Gastrocnemius medialis (tissue), 4 donors: ENCODE measurements at regions not wholly inside any gene's neighbourhood (a gene's known extent, or its start where the extent isn't known, plus 50 kb on each side); places are given as distances from the start of the nearest gene placed in this dataset.

Experiments
- ATAC-seq, 2 donors: fragments of 150-250 bp; one replicate each; pipeline ENCODE4 v1.9.1; 2016
- DNase-seq, 2 donors: peaks; one replicate each; pipeline ENCODE4 v3.0.0-alpha.2; 2019
- H3K27ac ChIP-seq, 4 donors: fragments of 200-600 bp; sonication (generic); 1 replicate in 1 of 4; 2 replicates in 3 of 4; pipeline ENCODE4 v1.5.1; 2016 to 2018; ENCODE audit warnings: mild to moderate bottlenecking in 2 of 4, moderate library complexity in 1 of 4
- H3K27me3 ChIP-seq, 3 donors: fragments of 200-600 bp; sonication (generic) in 2 of 3; 1 replicate in 1 of 3; 2 replicates in 2 of 3; pipeline versions ENCODE4 v1.5.1 to v1.6.0; 2016 to 2019; ENCODE audit warnings: mild to moderate bottlenecking in 1 of 3, moderate library complexity in 1 of 3
- H3K36me3 ChIP-seq, 2 donors: fragments of 200-600 bp; sonication (generic) in 1 of 2; one replicate each; pipeline ENCODE4 v1.5.1; 2017 to 2018
- H3K4me1 ChIP-seq, 2 donors: fragments of 200-600 bp; sonication (generic) in 1 of 2; one replicate each; pipeline ENCODE4 v1.5.1; 2016 to 2017; ENCODE audit warnings: mild to moderate bottlenecking in 2 of 2
- H3K4me3 ChIP-seq, 4 donors: fragments of 200-600 bp; sonication (generic) in 3 of 4; 1 replicate in 1 of 4; 2 replicates in 3 of 4; pipeline ENCODE4 v1.5.1; 2016 to 2019; ENCODE audit warnings: mild to moderate bottlenecking in 2 of 4
- H3K9me3 ChIP-seq, 3 donors: fragments of 200-600 bp; sonication (generic) in 2 of 3; 1 replicate in 1 of 3; 2 replicates in 2 of 3; pipeline ENCODE4 v1.5.1; 2016 to 2019
- POLR2A ChIP-seq, 2 donors: fragments of 450-650 bp; IDR thresholded peaks; one replicate each; pipeline ENCODE4 v1.6.1; 2017; ENCODE audit warnings: antibody characterized with exemption in 2 of 2, mild to moderate bottlenecking in 2 of 2, moderate library complexity in 2 of 2
- in situ Hi-C, 4 donors: fragments of 200-750 bp; cut with MboI; loops; one replicate each; pipeline versions ENCODE4 v1.15.0 to v1.8.0; 2017; ENCODE audit warnings: low sequenced_read_pairs in 4 of 4
- intact Hi-C: fragments of 100-400 bp; cut with DNase I; formaldehyde crosslinking; loops from one replicate; pipeline ENCODE4 v1.15.1; 2023; ENCODE audit warnings: low total_unique reads
- TF ChIP-seq, protein P1 (sequence below), 5 experiments: fragments of 450-650 bp in 3 of 5; fragments of 200-600 bp in 2 of 5; sonication (generic) in 2 of 5; IDR thresholded peaks in 4 of 5; conservative IDR thresholded peaks in 1 of 5; 1 replicate in 4 of 5; 2 replicates in 1 of 5; pipeline ENCODE4 v1.5.1; 2016 to 2019; ENCODE audit warnings: antibody characterized with exemption in 5 of 5, mild to moderate bottlenecking in 3 of 5, moderate library complexity in 3 of 5

DNA sequence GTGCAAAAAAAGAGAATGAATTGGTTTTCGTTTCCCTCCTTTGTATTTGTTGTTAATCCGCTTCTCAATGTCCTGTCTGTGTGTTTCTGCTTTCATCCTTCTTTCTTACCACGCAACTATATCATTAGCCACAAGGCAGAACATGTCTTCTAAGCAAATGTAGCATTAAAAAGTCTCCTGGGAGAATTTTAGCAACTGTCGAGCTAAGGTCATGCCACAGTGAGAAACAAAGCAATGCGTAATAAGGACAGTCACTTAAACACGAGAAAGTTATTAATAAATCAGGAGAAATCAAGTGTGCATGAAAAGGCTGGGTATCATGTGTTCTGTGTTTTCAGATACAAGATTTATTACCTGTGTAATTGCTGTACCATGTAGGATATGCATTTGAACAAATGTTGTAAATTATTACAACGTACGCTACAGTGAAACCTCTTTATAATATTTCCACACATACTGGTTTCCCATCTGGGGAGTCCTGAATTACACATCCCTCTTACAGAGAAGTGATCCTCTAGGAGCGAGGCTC, 890.8 kb downstream of the TRIML1 start:
- H3K27ac ChIP-seq = no peak overlapping the region
- no peaks in the 10 kb centered on the region for H3K27me3 ChIP-seq
- H3K4me3 ChIP-seq = no peak overlapping the region
- H3K36me3 ChIP-seq = no peaks in the 10 kb centered on the region
- in situ Hi-C loops = no loop called here
- DNase-seq (no peak), ATAC-seq (no peak)
- intact Hi-C loops = no loop called here
- TF ChIP-seq, protein P1, sequence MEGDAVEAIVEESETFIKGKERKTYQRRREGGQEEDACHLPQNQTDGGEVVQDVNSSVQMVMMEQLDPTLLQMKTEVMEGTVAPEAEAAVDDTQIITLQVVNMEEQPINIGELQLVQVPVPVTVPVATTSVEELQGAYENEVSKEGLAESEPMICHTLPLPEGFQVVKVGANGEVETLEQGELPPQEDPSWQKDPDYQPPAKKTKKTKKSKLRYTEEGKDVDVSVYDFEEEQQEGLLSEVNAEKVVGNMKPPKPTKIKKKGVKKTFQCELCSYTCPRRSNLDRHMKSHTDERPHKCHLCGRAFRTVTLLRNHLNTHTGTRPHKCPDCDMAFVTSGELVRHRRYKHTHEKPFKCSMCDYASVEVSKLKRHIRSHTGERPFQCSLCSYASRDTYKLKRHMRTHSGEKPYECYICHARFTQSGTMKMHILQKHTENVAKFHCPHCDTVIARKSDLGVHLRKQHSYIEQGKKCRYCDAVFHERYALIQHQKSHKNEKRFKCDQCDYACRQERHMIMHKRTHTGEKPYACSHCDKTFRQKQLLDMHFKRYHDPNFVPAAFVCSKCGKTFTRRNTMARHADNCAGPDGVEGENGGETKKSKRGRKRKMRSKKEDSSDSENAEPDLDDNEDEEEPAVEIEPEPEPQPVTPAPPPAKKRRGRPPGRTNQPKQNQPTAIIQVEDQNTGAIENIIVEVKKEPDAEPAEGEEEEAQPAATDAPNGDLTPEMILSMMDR (IDR thresholded peaks at IDR 0.05 in 4 of 5, conservative IDR thresholded peaks at IDR 0.05 in 1 of 5) = no peak
- no peak for TF ChIP-seq POLR2A (IDR thresholded peaks at IDR 0.05)
- no peaks in the 10 kb centered on the region for H3K9me3 ChIP-seq
- no peaks in the 10 kb centered on the region for H3K4me1 ChIP-seq

- H3K9me3 ChIP-seq = no peaks in the 10 kb centered on the region
- DNase-seq = no peak
- no peaks in the 10 kb centered on the region for H3K36me3 ChIP-seq
- TF ChIP-seq, protein P1 (IDR thresholded peaks at IDR 0.05 in 4 of 5, conservative IDR thresholded peaks at IDR 0.05 in 1 of 5) = no peak
- TF ChIP-seq POLR2A (IDR thresholded peaks at IDR 0.05) = no peak
- intact Hi-C loops (no loop called here), in situ Hi-C loops (no loop called here)
- ATAC-seq = no peak
- H3K27ac ChIP-seq = no peak overlapping the region
- H3K4me1 ChIP-seq = no peaks in the 10 kb centered on the region
- no peak overlapping the region for H3K4me3 ChIP-seq
- no peaks in the 10 kb centered on the region for H3K27me3 ChIP-seq
Observed at GRCh38 chr4:189032606-189033338, 893.5 kb downstream of the TRIML1 start.

GRCh38 chr4:189033801-189034347, 894.6 kb downstream of the TRIML1 start:
- no peaks in the 10 kb centered on the region for H3K27me3 ChIP-seq
- no peaks in the 10 kb centered on the region for H3K36me3 ChIP-seq
- in situ Hi-C loops = no loop called here
- H3K9me3 ChIP-seq = no peaks in the 10 kb centered on the region
- no peak for ATAC-seq
- no peak overlapping the region for H3K4me3 ChIP-seq
- intact Hi-C loops = no loop called here
- H3K4me1 ChIP-seq = no peaks in the 10 kb centered on the region
- TF ChIP-seq POLR2A (IDR thresholded peaks at IDR 0.05) = no peak
- TF ChIP-seq, protein P1 (IDR thresholded peaks at IDR 0.05 in 4 of 5, conservative IDR thresholded peaks at IDR 0.05 in 1 of 5) = no peak
- DNase-seq = no peak
- no peak overlapping the region for H3K27ac ChIP-seq

- no peak for DNase-seq
- Histone ChIP-seq H3K4me1 (no peaks in the 10 kb centered on the region), H3K36me3 (no peaks in the 10 kb centered on the region), H3K27me3 (no peaks in the 10 kb centered on the region), H3K4me3 (no peak overlapping the region), H3K27ac (no peak overlapping the region), H3K9me3 (no peaks in the 10 kb centered on the region)
- no peak for ATAC-seq
- TF ChIP-seq, protein P1 (IDR thresholded peaks at IDR 0.05 in 4 of 5, conservative IDR thresholded peaks at IDR 0.05 in 1 of 5) = no peak
- TF ChIP-seq POLR2A (IDR thresholded peaks at IDR 0.05) = no peak
- in situ Hi-C loops (no loop called here), intact Hi-C loops (no loop called here)
Observed at GRCh38 chr4:189035091-189035490, 895.9 kb downstream of the TRIML1 start.
